GM18502 (cell line): ENCODE measurements at regions not wholly inside any gene's neighbourhood (a gene's known extent, or its start where the extent isn't known, plus 50 kb on each side); places are given as distances from the start of the nearest gene placed in this dataset.

Source experiments
- ATAC-seq: cut with Tn5 transposase; IDR thresholded peaks from one replicate; pipeline ENCODE4 v1.9.1; 2021; ENCODE audit warnings: mild to moderate bottlenecking; ENCODE audit not compliant: unreplicated experiment, poor library complexity

DNA sequence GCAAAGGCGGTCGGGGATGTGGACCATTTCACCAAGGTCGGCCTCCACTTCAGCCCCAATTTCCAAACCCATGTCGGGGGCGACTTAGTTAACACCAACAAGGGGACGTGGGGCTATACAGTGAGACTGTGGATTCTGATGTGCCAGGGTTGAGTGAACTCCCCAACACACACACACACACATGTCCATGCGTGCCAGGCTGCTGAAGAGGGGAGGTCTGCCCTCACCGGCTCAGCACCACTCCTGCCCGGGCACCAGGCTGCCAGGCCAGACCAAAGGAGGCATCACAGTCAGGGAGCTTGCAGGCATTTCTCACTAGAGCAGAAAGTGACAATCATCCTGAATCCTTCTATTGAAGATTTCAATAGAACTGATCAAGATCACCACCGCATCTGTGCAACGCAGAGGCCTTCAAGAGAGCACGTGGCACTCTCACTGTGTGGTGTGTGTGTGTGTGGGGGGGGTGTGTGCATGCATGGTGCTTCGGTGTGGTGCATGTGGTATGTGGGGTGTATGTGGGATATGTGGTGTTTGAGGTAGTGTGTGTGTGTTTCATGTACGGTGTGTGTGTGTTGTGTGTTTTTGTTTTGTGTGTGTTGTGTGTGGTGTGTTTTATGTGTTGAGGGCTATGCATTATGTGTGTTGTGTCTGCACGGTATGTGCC lies 403.5 kb upstream of the RNF32 start:
- ATAC-seq: no peak

DNA sequence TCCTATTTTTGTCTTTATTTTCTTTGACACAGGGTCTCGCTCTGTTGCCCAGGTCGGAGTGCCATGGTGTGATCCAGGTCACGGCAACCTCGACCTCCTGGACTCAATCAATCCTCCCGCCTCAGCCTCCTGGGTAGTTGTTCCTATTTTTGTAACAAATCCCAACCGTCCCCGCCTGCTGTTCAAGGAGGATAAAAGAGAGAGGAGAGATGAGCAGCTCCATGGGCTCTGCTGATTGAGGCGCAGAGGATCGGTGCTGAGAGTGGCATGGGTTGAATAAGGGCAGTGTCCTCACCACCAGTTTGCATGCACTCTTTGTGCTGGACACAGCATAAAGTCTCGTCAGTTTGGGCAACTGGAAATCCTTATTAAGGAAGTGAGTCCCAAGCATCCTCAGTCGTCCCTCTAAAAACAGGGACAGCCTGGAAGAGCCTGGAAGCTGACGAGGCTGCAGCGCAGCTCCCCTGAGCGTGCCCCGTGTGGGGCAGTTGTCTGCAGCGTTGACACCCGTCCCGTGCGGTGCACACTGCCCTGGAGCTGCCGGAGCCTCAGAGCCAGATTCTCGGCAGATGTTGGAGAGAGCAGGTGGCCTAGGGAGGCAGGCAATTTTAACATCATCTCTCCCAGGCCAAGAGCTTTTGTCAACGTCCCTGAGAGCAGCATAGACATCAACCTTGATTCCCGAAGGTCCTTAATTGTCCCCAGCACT lies 404.2 kb upstream of the RNF32 start:
- ATAC-seq: no peak

- ATAC-seq: no peak
These were observed 405.7 kb upstream of the RNF32 start for GRCh38 chr7:156234666-156235494.

GRCh38 chr7:156234192-156234591 lies 406.4 kb upstream of the RNF32 start:
- no peak for ATAC-seq

DNA sequence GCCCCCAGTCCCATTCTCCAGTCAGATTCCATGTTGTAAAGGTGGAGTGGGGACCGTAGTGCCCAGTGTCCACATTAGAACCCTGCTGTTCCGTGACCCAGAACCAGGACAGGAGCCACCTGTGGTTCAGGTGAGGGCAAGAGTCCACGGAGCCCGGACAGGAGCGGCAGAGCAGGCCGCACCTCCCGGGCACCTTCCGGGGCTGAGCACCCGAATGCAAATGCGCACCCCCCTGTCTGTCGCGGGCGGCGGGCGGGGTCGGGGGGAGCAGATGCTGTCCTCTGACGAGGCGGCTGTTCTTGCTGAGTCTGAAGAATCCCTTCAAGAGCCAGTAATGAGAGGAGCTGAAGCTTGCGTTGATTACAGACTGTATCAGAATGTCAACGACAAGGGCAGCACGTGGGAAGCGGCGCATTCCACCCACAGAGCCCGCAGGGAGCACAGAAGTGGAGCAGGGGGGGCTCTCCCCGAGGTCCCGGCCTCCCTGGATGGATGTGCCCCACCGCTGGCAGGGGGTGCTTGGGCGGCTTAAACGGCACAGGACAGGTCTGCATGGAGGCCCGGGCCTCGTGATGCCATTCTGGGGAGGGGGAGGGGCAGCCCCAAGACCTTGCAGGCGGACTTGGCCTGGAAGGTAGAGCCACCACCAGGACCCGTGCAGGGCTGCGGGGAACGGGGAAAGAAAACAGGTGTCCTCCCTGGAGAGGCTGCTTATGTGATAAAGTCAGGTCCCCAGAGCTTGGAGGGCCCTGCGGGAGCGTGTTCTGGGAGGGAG lies 407.5 kb upstream of the RNF32 start:
- ATAC-seq: no peak

DNA sequence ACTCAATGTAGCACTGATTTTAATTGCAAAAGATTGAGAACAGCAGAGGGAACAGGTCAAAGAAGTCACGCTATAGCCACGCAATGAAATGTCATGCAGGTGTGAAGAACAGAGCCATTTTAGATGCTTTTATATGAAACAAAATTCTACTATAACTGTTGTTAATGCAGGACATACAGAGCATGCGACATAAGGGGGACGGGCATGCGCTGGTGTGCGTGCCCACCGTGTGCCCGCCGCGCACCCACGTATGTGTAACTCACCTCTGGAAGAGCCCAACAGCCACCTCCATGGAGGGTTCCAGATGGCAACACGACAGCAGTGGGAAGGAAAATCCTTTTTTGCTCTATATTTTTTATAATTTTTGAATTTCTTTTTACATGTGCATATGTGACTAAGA lies 410.0 kb upstream of the RNF32 start:
- ATAC-seq: no peak

DNA sequence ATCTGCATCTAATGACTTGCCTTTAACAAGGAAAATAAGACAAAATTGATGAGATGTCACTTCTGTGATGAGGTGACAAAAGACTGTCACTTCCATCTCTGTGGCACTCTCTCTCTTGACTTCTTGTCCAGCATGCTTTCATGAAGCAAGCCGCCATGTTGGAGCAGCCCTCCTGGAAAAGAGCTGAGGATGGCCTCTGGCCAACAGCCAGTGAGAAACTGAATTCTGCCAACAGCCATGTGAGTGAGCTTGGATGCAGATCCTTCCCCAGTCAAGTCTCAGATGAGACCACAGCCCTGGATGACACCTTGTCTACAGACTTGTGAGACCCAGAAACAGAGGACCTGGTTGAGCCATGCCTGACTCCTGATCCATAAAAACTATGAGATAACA lies 412.6 kb upstream of the SHH start:
- no peak for ATAC-seq

GRCh38 chr7:156223935-156224832 lies 411.9 kb upstream of the SHH start:
- ATAC-seq: no peak

DNA sequence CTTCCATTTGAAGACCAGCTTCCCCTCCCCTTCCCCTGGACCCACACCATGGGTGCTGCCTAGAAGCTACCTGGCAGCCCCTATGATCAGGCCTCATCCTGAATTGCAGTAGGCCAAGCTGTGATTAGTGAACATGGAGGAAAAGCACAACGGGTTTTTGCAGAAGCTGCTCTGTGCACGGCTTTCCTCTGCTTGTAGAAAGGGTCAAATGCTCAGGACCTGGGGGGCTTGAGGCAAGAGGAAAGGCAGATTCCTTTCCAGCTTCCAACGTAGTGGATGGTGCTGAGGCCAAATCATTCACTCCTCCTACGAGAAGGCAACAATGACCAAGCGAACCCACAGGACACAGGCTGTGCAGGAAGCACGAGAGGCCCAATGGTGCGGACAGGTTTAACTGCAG lies 410.3 kb upstream of the SHH start:
- ATAC-seq: no peak

DNA sequence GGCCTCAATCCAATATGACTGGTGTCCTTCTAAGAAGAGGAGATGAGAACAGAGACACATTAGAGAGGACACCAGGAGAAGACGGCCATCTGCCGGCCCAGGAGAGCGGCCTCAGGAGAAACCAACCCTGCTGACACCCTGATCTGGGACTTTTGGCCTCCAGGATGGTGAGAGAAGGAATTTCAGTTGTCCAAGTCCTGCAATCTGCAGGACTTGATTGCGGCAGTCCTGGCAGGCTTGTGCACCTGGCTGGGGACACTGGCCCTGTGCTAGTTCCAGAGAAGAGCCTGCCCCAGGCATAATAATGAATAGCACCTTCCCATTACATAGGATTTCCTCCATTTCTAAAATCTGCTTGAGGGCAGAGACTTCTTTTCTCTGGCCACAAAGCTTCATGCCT lies 409.9 kb upstream of the SHH start:
- no peak for ATAC-seq

DNA sequence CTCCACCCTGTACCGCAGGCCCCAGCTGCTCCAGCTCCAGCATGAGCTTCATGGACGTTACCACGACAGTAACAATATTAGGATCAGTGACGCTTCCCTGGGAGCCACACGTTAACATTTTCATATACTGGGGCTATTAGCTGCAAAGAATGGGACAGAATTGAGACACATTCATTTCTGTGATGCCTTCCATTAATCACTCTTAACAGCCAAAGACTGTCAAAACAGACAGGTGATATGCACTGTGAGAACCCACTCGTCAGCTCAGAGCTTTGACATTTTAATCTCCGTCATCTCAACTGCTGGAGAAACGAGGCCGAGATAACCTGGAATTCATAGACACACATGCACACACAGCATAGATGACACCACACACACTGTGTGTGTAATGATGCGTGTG lies 408.4 kb upstream of the SHH start:
- ATAC-seq: no peak

GRCh38 chr7:156220078-156220605 lies 407.9 kb upstream of the SHH start:
- no peak for ATAC-seq

DNA sequence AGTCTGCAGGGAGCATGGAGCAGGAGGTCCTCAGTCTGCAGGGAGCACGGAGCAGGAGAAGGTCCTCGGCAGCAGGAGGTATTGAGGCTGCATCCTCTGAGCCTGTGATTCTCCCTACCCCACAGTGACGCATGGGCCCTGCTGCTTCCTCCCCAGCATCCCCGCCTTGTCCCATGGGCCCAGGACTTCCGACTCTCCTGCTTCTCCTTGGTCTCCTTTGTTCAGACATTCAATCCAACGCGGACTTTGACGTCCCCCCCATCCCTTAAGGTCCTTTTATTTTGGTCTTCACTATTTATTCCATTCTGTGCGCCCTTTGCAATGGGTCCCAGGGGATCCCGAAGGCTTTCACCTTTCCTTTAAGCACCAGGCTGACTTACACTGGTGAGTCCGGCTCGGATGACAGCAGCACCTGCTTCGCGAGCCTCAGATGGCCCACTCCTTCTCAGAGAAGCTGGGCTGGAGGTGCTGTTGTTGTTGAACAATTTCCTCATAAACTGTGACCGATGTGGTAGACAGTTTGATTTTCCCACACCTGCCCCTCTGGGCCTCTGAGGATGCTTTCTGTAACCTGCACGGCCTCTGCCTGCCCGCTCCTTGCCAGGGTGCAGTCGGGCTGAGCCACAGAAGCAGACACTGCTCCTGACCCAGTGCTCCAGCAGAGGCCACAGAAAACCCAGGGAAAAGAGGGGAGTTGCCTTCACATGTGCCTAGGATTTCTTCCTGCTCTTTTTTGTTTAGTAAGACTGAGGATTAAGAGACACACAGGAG lies 407.2 kb upstream of the SHH start:
- no peak for ATAC-seq

GRCh38 chr7:156218544-156219306 lies 406.5 kb upstream of the SHH start:
- no peak for ATAC-seq

DNA sequence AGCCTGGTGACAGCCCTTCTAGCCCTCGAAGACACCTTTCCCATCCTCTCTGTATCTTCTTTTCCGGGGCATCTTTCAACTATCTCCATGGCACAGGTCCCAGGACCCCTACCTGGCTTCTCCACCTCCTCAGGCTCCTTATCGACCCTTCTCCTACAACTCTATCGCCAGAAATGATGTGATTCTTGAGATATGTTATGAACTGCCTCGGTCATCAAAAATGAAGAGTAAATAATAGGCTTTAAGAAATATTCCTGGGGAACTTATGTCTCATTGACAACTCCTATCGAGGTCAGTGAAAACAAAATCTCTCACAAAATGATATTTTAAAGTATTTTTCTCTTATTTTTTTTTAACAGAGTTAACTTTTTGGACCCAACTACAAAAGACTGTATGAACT lies 405.5 kb upstream of the SHH start:
- no peak for ATAC-seq

DNA sequence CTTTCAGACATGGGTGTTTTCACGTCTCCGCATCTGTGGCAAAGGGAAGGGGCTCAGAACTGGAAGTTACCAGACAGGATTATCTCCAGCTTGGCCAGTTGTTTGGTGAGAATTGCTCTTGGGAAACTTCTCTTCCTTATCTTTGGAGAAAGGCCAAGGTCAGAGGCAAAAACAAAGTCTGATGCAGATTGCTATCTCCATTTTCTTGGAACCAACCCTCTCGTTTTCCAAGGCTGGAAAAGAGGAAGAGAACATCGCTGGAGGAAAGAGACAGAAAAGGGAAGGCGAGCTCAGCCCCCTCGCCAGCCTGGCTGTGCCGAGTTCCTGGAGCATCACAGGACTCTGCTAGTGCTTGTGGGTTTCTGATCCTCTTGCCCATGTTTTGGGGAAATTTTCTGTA lies 396.8 kb upstream of the SHH start:
- ATAC-seq: no peak

DNA sequence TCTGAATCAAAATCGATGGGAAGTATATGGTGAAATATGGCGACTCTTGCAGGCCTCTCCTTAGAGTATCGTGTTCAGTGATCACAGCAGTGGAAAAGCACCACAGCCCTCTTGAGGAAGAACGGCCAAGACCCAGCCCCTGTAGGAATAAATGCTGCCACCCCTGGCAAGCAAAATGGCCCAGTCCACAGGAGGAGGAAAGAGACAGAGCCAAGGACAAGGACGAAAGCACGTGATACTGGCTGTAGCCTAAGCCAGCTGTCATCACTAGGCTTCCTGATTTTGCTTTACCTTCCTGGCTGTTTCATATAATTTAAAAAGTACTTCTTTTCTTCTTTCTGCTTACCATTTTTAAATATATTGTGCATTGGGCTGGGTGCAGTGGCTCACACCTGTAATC lies 395.0 kb upstream of the SHH start:
- ATAC-seq: no peak

DNA sequence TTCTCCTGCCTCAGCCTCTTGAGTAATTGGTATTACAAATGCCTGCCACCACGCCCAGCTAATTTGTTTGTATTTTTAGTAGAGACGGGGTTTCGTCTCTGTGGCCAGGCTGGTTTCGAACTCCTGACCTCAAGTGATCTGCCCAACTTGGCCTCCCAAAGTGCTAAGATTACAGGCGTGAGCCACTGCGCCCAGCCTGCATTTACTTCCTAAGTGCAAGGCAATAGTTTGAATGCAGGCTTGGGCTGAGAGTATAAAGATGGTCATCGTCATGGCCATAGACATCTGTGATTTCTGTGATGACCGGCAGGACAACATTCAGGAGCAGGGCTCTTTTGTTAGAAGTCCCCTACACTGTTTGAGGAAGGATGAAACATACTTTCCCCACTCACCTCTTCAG lies 393.9 kb upstream of the SHH start:
- no peak for ATAC-seq
